GM12865 (cell line): ENCODE measurements at regions not wholly inside any gene's neighbourhood (a gene's known extent, or its start where the extent isn't known, plus 50 kb on each side); places are given as distances from the start of the nearest gene placed in this dataset.

Experiments
- DNase-seq: peaks from one replicate; pipeline ENCODE4 v3.0.0; 2010; ENCODE audit warnings: low read depth
- H3K4me3 ChIP-seq: 2 replicates; pipeline ENCODE4 v1.5.1; 2011; ENCODE audit warnings: mild to moderate bottlenecking, low read depth, low read length, control low read depth
- CTCF ChIP-seq: IDR thresholded peaks from 2 replicates; pipeline ENCODE4 v1.5.1; 2011; ENCODE audit warnings: low read length, control low read depth, low read depth, inconsistent platforms; ENCODE audit not compliant: insufficient read depth; ENCODE audit errors: missing control alignments

GRCh38 chr2:56969513-56969912 is 785.7 kb downstream of the CCDC85A start:
- TF ChIP-seq CTCF = no peak
- DNase-seq = no peak
- H3K4me3 ChIP-seq = no peak overlapping the region

GRCh38 chr2:56971383-56971974 is 787.7 kb downstream of the CCDC85A start:
- no peak for TF ChIP-seq CTCF
- DNase-seq = no peak
- no peak overlapping the region for H3K4me3 ChIP-seq

GRCh38 chr2:56981554-56981953 is 797.8 kb downstream of the CCDC85A start:
- no peak for TF ChIP-seq CTCF

GRCh38 chr2:56985609-56986008 is 801.8 kb downstream of the CCDC85A start:
- DNase-seq = no peak
- TF ChIP-seq CTCF = no peak
- H3K4me3 ChIP-seq = no peak overlapping the region

More at GRCh38 chr2:56981554-56981953, 797.8 kb downstream of the CCDC85A start:
- H3K4me3 ChIP-seq = no peak overlapping the region
- no peak for DNase-seq

GRCh38 chr2:57022496-57022895 is 838.7 kb downstream of the CCDC85A start:
- no peak for DNase-seq
- H3K4me3 ChIP-seq = no peak overlapping the region
- TF ChIP-seq CTCF = no peak

- no peak overlapping the region for H3K4me3 ChIP-seq
- DNase-seq = no peak
- no peak for TF ChIP-seq CTCF
These were observed 861.3 kb downstream of the CCDC85A start for GRCh38 chr2:57044931-57045635.

- no peak overlapping the region for H3K4me3 ChIP-seq
- DNase-seq = no peak
- no peak for TF ChIP-seq CTCF
These were observed 865.5 kb downstream of the CCDC85A start for GRCh38 chr2:57049273-57049672.
